ENCODE measurements at regions not wholly inside any gene's neighbourhood (a gene's known extent, or its start where the extent isn't known, plus 50 kb on each side); places are given as distances from the start of the nearest gene placed in this dataset.

- peak; percentile 34 for DNase-seq (ENCODE audit: low read depth)
- in situ Hi-C loops (cut with HindIII; ENCODE audit: low sequenced_read_pairs), result no loop called here
- TF ChIP-seq CTCF (IDR thresholded peaks at IDR 0.05; ENCODE audit: low read depth, low read length, missing control alignments), result no peak
- H3K4me3 ChIP-seq (ENCODE audit: low read depth, low read length), result no peak overlapping the region
These were observed 417.1 kb upstream of the SOX9 start for GRCh38 chr17:71703701-71704100.

- no peak for DNase-seq (ENCODE audit: low read depth)
- H3K4me3 ChIP-seq (ENCODE audit: low read depth, low read length), result no peak overlapping the region
- in situ Hi-C loops (cut with HindIII; ENCODE audit: low sequenced_read_pairs), result no loop called here
- TF ChIP-seq CTCF (IDR thresholded peaks at IDR 0.05; ENCODE audit: low read depth, low read length, missing control alignments), result no peak
These were observed 411.4 kb upstream of the SOX9 start for GRCh38 chr17:71709271-71709890.

GRCh38 chr17:71709946-71710345 is 410.9 kb upstream of the SOX9 start:
- DNase-seq (ENCODE audit: low read depth), result peak; percentile 45
- in situ Hi-C loops (cut with HindIII; ENCODE audit: low sequenced_read_pairs), result no loop called here
- no peak for TF ChIP-seq CTCF (IDR thresholded peaks at IDR 0.05; ENCODE audit: low read depth, low read length, missing control alignments)
- H3K4me3 ChIP-seq (ENCODE audit: low read depth, low read length), result no peak overlapping the region

- TF ChIP-seq CTCF (IDR thresholded peaks at IDR 0.05; ENCODE audit: low read depth, low read length, missing control alignments), result no peak
- no peak for DNase-seq (ENCODE audit: low read depth)
- H3K4me3 ChIP-seq (ENCODE audit: low read depth, low read length), result no peak overlapping the region
- in situ Hi-C loops (cut with HindIII; ENCODE audit: low sequenced_read_pairs), result no loop called here
These were observed 410.0 kb upstream of the SOX9 start for GRCh38 chr17:71710816-71711215.

GRCh38 chr17:71713846-71714245 is 407.0 kb upstream of the SOX9 start:
- DNase-seq (ENCODE audit: low read depth), result no peak
- in situ Hi-C loops (cut with HindIII; ENCODE audit: low sequenced_read_pairs), result no loop called here
- H3K4me3 ChIP-seq (ENCODE audit: low read depth, low read length), result no peak overlapping the region
- no peak for TF ChIP-seq CTCF (IDR thresholded peaks at IDR 0.05; ENCODE audit: low read depth, low read length, missing control alignments)

GRCh38 chr17:71724339-71724738 is 396.5 kb upstream of the SOX9 start:
- in situ Hi-C loops (cut with HindIII; ENCODE audit: low sequenced_read_pairs), result no loop called here
- H3K4me3 ChIP-seq (ENCODE audit: low read depth, low read length), result no peak overlapping the region
- DNase-seq (ENCODE audit: low read depth), result no peak
- no peak for TF ChIP-seq CTCF (IDR thresholded peaks at IDR 0.05; ENCODE audit: low read depth, low read length, missing control alignments)

Measured in astrocyte of the cerebellum (primary cell).